CD4-positive, CD25-positive, alpha-beta regulatory T cell (primary cell): ENCODE measurements at regions not wholly inside any gene's neighbourhood (a gene's known extent, or its start where the extent isn't known, plus 50 kb on each side); places are given as distances from the start of the nearest gene placed in this dataset.

Experiments used
- ATAC-seq, 2 donors: fragments of 150-1000 bp; cut with Tn5 transposase; one replicate each; pipeline ENCODE4 v1.10.0; 2021; ENCODE audit warnings: low read depth in 2 of 2, moderate number of reproducible peaks in 2 of 2, moderate library complexity in 1 of 2
- DNase-seq, 3 donors: peaks; one replicate each; pipeline versions ENCODE4 v3.0.0 to v3.0.0-alpha.2; 2012 to 2022; ENCODE audit warnings: mixed read lengths in 1 of 3
- H3K27ac ChIP-seq: one replicate; pipeline ENCODE4 v1.7.0; 2013; ENCODE audit warnings: mild to moderate bottlenecking, low read length; ENCODE audit not compliant: insufficient read depth, poor library complexity, severe bottlenecking
- H3K27me3 ChIP-seq: one replicate; pipeline ENCODE4 v1.7.0; 2013; ENCODE audit warnings: low read length; ENCODE audit not compliant: control insufficient read depth, insufficient read depth
- H3K36me3 ChIP-seq: one replicate; pipeline ENCODE4 v1.7.0; 2013; ENCODE audit warnings: mild to moderate bottlenecking, low read length, moderate library complexity; ENCODE audit not compliant: control insufficient read depth, insufficient read depth
- H3K4me1 ChIP-seq: 2 replicates; pipeline ENCODE4 v1.7.0; 2013; ENCODE audit warnings: mild to moderate bottlenecking, low read length; ENCODE audit not compliant: insufficient read depth, control insufficient read depth, poor library complexity, severe bottlenecking
- H3K4me3 ChIP-seq: one replicate; pipeline ENCODE4 v1.7.0; 2013; ENCODE audit warnings: low read depth, mild to moderate bottlenecking, low read length, moderate library complexity
- H3K9me3 ChIP-seq, 2 experiments: 1 replicate in 1 of 2; 2 replicates in 1 of 2; pipeline ENCODE4 v1.7.0; 2013; ENCODE audit warnings: low read length in 2 of 2, mild to moderate bottlenecking in 1 of 2, moderate library complexity in 1 of 2; ENCODE audit not compliant: control insufficient read depth in 2 of 2
- H3K27ac Mint-ChIP-seq, 3 donors: one replicate each; pipeline ENCODE4 v1.8.0; 2020 to 2022; ENCODE audit warnings: mild to moderate bottlenecking in 3 of 3, mixed read lengths in 3 of 3, moderate library complexity in 2 of 3
- H3K27me3 Mint-ChIP-seq: one replicate; pipeline ENCODE4 v1.8.0; 2022; ENCODE audit warnings: mild to moderate bottlenecking, mixed read lengths
- H3K36me3 Mint-ChIP-seq: one replicate; pipeline ENCODE4 v1.8.0; 2020; ENCODE audit warnings: mixed read lengths
- H3K4me1 Mint-ChIP-seq, 4 donors: one replicate each; pipeline ENCODE4 v1.8.0; 2020 to 2022; ENCODE audit warnings: mixed read lengths in 4 of 4, mild to moderate bottlenecking in 1 of 4
- H3K4me3 Mint-ChIP-seq, 4 donors: one replicate each; pipeline ENCODE4 v1.8.0; 2020 to 2022; ENCODE audit warnings: mild to moderate bottlenecking in 4 of 4, mixed read lengths in 4 of 4, moderate library complexity in 3 of 4
- H3K9me3 Mint-ChIP-seq, 7 donors: one replicate each; pipeline ENCODE4 v1.8.0; 2020 to 2022; ENCODE audit warnings: mixed read lengths in 7 of 7, mild to moderate bottlenecking in 3 of 7, moderate library complexity in 2 of 7

DNA sequence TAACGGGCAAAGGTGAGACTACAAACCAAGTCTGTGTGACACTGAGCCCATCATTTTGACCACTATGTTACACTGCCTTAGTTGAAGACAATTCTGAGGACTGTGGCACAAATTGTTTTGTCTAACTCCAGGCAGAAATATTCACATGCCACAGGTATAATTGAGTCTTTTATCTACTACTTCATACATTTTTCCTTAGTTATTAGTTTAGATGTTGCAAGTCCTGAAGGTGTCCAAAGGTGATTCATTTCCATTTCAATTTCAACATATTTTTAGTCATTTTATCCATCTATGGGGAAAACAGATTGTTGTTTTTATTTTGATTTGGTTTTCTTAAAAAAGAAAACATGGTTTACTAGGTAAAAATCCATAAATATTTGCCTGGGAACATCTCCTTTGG lies 341.7 kb upstream of the SMIM31 start:
- no peaks in the 10 kb centered on the region for H3K36me3 ChIP-seq
- H3K4me3 ChIP-seq: no peak overlapping the region
- no peak for ATAC-seq
- H3K27ac ChIP-seq: no peak overlapping the region
- no peaks in the 10 kb centered on the region for H3K27me3 ChIP-seq
- no peaks in the 10 kb centered on the region for H3K4me1 Mint-ChIP-seq
- no peaks in the 10 kb centered on the region for H3K4me1 ChIP-seq
- H3K9me3 Mint-ChIP-seq: peaks cover 1 to 11% (median 2%) of the 10 kb centered on the region in 7 donors
- no peaks in the 10 kb centered on the region for H3K27me3 Mint-ChIP-seq
- no peak overlapping the region for H3K27ac Mint-ChIP-seq
- no peaks in the 10 kb centered on the region for H3K36me3 Mint-ChIP-seq
- H3K4me3 Mint-ChIP-seq: no peak overlapping the region
- DNase-seq: no peak
- H3K9me3 ChIP-seq: no peaks in the 10 kb centered on the region

GRCh38 chr4:164413743-164414142 lies 340.2 kb upstream of the SMIM31 start:
- DNase-seq: no peak
- H3K36me3 ChIP-seq: no peaks in the 10 kb centered on the region
- H3K27me3 ChIP-seq: no peaks in the 10 kb centered on the region
- H3K4me3 Mint-ChIP-seq: no peak overlapping the region
- H3K4me3 ChIP-seq: no peak overlapping the region
- no peaks in the 10 kb centered on the region for H3K9me3 ChIP-seq
- H3K27ac ChIP-seq: no peak overlapping the region
- H3K27me3 Mint-ChIP-seq: no peaks in the 10 kb centered on the region
- ATAC-seq: no peak
- H3K9me3 Mint-ChIP-seq: peaks cover 0 to 8% (median 2%) of the 10 kb centered on the region in 7 donors
- no peak overlapping the region for H3K27ac Mint-ChIP-seq
- no peaks in the 10 kb centered on the region for H3K36me3 Mint-ChIP-seq
- H3K4me1 Mint-ChIP-seq: no peaks in the 10 kb centered on the region
- H3K4me1 ChIP-seq: no peaks in the 10 kb centered on the region

DNA sequence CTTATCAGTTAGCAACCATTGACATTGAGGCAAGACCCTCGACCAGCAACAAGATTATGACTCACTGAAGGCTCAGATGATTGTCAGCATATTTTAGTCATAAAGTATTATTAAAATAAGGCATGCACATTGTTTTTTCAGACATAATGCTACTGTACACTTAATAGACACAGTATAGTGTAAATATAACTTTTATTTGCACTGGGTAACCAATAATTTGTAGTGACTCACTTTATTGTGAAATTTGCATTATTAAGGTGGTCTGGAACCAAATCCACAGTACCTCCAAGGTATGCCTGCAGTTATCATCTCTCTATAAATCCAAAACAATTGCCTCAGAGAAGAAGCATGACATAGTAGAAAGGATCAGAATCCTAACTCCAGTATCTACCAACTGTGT lies 330.1 kb upstream of the SMIM31 start:
- H3K4me3 Mint-ChIP-seq: no peak overlapping the region
- H3K27ac ChIP-seq: no peak overlapping the region
- no peak overlapping the region for H3K4me3 ChIP-seq
- peaks cover 0 to 7% (median 2%) of the 10 kb centered on the region in 7 donors for H3K9me3 Mint-ChIP-seq
- no peak for ATAC-seq
- no peaks in the 10 kb centered on the region for H3K27me3 ChIP-seq
- no peaks in the 10 kb centered on the region for H3K4me1 ChIP-seq
- no peak overlapping the region for H3K27ac Mint-ChIP-seq
- no peaks in the 10 kb centered on the region for H3K36me3 Mint-ChIP-seq
- H3K9me3 ChIP-seq: no peaks in the 10 kb centered on the region
- no peak for DNase-seq
- H3K36me3 ChIP-seq: no peaks in the 10 kb centered on the region
- H3K27me3 Mint-ChIP-seq: no peaks in the 10 kb centered on the region
- H3K4me1 Mint-ChIP-seq: no peaks in the 10 kb centered on the region

DNA sequence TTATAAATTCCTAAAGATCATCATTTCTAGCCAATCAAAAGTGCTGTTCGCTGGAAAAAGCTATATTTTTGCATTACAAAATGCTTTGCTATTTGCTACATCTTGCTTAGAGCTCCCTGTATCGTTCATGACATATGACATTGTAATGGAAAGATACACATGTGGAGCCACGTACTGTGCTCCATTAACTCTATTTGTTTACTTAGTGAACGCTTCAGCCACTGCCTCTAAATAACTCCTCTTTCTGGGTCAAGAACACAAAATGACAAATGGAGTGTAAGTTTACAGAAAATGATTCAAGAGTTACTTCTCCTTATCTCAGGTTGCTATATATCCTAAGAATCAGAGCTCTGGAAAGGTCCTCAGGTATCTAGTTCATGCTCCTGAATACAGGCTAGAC lies 329.1 kb upstream of the SMIM31 start:
- Mint-ChIP-seq H3K4me3 (no peak overlapping the region), H3K27me3 (no peaks in the 10 kb centered on the region)
- no peaks in the 10 kb centered on the region for H3K27me3 ChIP-seq

DNA sequence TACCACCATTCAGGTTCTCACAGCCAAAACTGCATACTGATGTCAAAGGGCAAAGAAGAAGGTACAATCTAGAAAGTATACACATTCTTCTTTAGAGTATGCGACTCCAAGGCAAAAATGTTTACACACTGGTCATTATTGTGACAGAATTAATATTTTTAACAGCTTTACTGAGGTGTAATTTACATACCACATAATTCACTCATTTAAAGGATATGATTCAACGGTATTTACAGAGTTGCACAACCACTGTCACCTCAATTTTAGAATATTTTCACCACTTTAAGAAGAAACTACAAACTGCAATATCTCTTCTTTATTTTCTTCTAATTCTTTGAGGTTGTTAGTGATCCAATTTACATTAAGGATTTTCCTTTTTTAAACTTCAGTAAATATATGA lies 325.4 kb upstream of the SMIM31 start:
- no peaks in the 10 kb centered on the region for H3K4me1 Mint-ChIP-seq

More for the DNA sequence above, 329.1 kb upstream of the SMIM31 start:
- H3K9me3 Mint-ChIP-seq: peaks cover 0 to 12% (median 2%) of the 10 kb centered on the region in 7 donors
- H3K4me1 Mint-ChIP-seq: no peaks in the 10 kb centered on the region
- no peak overlapping the region for H3K4me3 ChIP-seq
- no peak overlapping the region for H3K27ac Mint-ChIP-seq
- H3K36me3 ChIP-seq: no peaks in the 10 kb centered on the region
- ATAC-seq (no peak), DNase-seq (no peak)
- no peaks in the 10 kb centered on the region for H3K4me1 ChIP-seq
- H3K36me3 Mint-ChIP-seq: no peaks in the 10 kb centered on the region
- no peaks in the 10 kb centered on the region for H3K9me3 ChIP-seq
- H3K27ac ChIP-seq: no peak overlapping the region

DNA sequence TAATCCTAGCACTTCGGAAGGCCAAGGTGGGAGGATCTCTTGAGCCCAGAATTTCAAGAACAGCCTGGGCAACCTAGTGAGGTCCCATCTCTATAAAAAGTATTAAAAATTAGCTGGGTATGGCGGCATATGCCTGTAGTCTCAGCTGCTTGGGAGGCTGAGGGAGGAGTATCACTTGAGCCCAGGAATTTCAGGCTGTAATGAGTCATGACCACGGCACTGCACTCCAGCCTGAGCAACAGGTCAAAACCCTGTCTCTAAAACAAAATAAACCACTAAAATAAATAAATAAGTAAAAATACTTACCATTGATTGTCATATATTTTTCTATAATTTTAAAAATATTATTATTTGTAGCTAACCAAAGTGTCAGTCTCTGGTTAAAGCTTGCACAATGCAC lies 315.6 kb upstream of the SMIM31 start:
- ATAC-seq (no peak), DNase-seq (no peak)
- Mint-ChIP-seq H3K27me3 (no peaks in the 10 kb centered on the region), H3K4me1 (no peaks in the 10 kb centered on the region), H3K36me3 (no peaks in the 10 kb centered on the region), H3K4me3 (no peak overlapping the region), H3K27ac (no peak overlapping the region), H3K9me3 (peaks cover 0 to 4% (median 0%) of the 10 kb centered on the region in 7 donors)
- Histone ChIP-seq H3K4me1 (no peaks in the 10 kb centered on the region), H3K27ac (no peak overlapping the region), H3K36me3 (no peaks in the 10 kb centered on the region), H3K9me3 (no peaks in the 10 kb centered on the region), H3K27me3 (no peaks in the 10 kb centered on the region), H3K4me3 (no peak overlapping the region)

More for the DNA sequence above, 325.4 kb upstream of the SMIM31 start:
- no peak for ATAC-seq
- Histone ChIP-seq H3K27ac (no peak overlapping the region), H3K36me3 (no peaks in the 10 kb centered on the region), H3K4me3 (no peak overlapping the region), H3K27me3 (no peaks in the 10 kb centered on the region), H3K4me1 (no peaks in the 10 kb centered on the region), H3K9me3 (no peaks in the 10 kb centered on the region)
- no peak for DNase-seq
- H3K36me3 Mint-ChIP-seq: no peaks in the 10 kb centered on the region
- peaks cover 0 to 4% (median 0%) of the 10 kb centered on the region in 7 donors for H3K9me3 Mint-ChIP-seq
- no peak overlapping the region for H3K4me3 Mint-ChIP-seq
- no peaks in the 10 kb centered on the region for H3K27me3 Mint-ChIP-seq
- H3K27ac Mint-ChIP-seq: no peak overlapping the region

DNA sequence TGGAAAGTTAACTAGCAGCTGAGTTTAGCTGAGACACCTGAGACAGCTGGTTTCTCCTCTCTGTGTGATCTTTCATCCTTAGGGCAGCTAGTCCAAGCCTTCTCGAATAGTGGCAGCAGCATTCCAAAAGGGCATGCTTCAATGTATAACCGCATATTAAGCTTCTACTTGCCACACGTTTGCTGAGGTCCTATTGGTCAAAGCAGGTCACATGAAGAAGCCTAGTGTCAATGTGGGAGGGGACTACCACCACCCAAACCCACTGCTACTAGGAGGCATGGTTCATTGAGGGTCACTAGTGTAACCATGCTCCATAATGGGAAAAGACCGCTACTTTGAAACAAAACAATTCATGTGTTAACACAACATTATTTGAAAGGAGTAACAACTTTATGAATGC lies 314.9 kb upstream of the SMIM31 start:
- H3K4me3 Mint-ChIP-seq: no peak overlapping the region
- Histone ChIP-seq H3K27ac (no peak overlapping the region), H3K4me1 (no peaks in the 10 kb centered on the region), H3K27me3 (no peaks in the 10 kb centered on the region), H3K4me3 (no peak overlapping the region), H3K36me3 (no peaks in the 10 kb centered on the region), H3K9me3 (no peaks in the 10 kb centered on the region)
- no peaks in the 10 kb centered on the region for H3K36me3 Mint-ChIP-seq
- H3K27me3 Mint-ChIP-seq: no peaks in the 10 kb centered on the region
- no peak overlapping the region for H3K27ac Mint-ChIP-seq
- H3K4me1 Mint-ChIP-seq: no peaks in the 10 kb centered on the region
- H3K9me3 Mint-ChIP-seq: peaks cover 0 to 4% (median 0%) of the 10 kb centered on the region in 7 donors
- no peak for DNase-seq
- no peak for ATAC-seq

- no peaks in the 10 kb centered on the region for H3K36me3 Mint-ChIP-seq
- Histone ChIP-seq H3K36me3 (no peaks in the 10 kb centered on the region), H3K4me1 (no peaks in the 10 kb centered on the region), H3K27me3 (no peaks in the 10 kb centered on the region), H3K27ac (no peak overlapping the region), H3K9me3 (no peaks in the 10 kb centered on the region), H3K4me3 (no peak overlapping the region)
- DNase-seq (no peak), ATAC-seq (no peak)
- no peaks in the 10 kb centered on the region for H3K4me1 Mint-ChIP-seq
- H3K27me3 Mint-ChIP-seq: no peaks in the 10 kb centered on the region
- no peak overlapping the region for H3K27ac Mint-ChIP-seq
- H3K4me3 Mint-ChIP-seq: no peak overlapping the region
- peaks cover 0 to 3% (median 0%) of the 10 kb centered on the region in 7 donors for H3K9me3 Mint-ChIP-seq
Observed at GRCh38 chr4:164440199-164440598, 313.7 kb upstream of the SMIM31 start.
